ENCODE measurements at regions not wholly inside any gene's neighbourhood (a gene's known extent, or its start where the extent isn't known, plus 50 kb on each side); places are given as distances from the start of the nearest gene placed in this dataset.

DNA sequence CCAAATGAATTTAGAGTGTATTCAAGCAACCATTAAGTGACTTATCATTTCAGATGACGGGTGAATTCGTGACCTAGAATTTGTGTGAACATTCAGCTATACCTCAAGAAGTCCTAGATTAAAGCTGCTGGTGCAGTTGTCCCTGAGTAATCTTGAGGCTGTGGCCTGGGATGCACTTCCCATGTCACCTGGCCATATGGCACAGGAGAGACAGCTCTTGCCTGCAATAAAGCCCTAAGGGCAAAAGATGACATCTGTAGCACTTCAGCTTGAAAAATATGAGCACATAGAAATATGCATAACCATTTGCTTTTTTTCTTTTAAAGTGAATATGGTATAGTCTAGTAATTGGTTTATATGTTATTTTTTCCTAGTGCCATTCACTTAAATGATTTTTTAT is 125.8 kb downstream of the FHDC1 start:
- intact Hi-C loops (cut with micrococcal nuclease; ENCODE audit: unreplicated experiment): no loop called here
- TF ChIP-seq, protein P1, sequence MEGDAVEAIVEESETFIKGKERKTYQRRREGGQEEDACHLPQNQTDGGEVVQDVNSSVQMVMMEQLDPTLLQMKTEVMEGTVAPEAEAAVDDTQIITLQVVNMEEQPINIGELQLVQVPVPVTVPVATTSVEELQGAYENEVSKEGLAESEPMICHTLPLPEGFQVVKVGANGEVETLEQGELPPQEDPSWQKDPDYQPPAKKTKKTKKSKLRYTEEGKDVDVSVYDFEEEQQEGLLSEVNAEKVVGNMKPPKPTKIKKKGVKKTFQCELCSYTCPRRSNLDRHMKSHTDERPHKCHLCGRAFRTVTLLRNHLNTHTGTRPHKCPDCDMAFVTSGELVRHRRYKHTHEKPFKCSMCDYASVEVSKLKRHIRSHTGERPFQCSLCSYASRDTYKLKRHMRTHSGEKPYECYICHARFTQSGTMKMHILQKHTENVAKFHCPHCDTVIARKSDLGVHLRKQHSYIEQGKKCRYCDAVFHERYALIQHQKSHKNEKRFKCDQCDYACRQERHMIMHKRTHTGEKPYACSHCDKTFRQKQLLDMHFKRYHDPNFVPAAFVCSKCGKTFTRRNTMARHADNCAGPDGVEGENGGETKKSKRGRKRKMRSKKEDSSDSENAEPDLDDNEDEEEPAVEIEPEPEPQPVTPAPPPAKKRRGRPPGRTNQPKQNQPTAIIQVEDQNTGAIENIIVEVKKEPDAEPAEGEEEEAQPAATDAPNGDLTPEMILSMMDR (IDR thresholded peaks at IDR 0.05; ENCODE audit: insufficient read depth in 1 of 2, low read depth in 1 of 2, low read length in 1 of 2, severe bottlenecking in 1 of 2, unreplicated experiment in 1 of 2): no peak
- Mint-ChIP-seq H3K4me3 (ENCODE audit: unreplicated experiment) (no peak overlapping the region), H3K9me3 (ENCODE audit: unreplicated experiment) (no peaks in the 10 kb centered on the region), H3K27me3 (ENCODE audit: insufficient read depth, unreplicated experiment) (no peaks in the 10 kb centered on the region), H3K4me1 (ENCODE audit: low read depth, unreplicated experiment) (peaks cover 7% of the 10 kb centered on the region), H3K36me3 (ENCODE audit: insufficient read depth, unreplicated experiment) (no peaks in the 10 kb centered on the region), H3K27ac (ENCODE audit: unreplicated experiment) (no peak overlapping the region)
- ChIA-PET CTCF (no interaction called here), POLR2A (no interaction called here)
- Histone ChIP-seq H3K27me3 (replicated peaks; ENCODE audit: control insufficient read depth, insufficient read depth, low read length) (peaks cover under 1% of the 10 kb centered on the region; the same call in 1 of the 2 replicates), H3K36me3 (ENCODE audit: control insufficient read depth, insufficient read depth, low read length) (no peaks in the 10 kb centered on the region), H3K9me3 (no peaks in the 10 kb centered on the region), H3K4me3 (ENCODE audit: low read depth, low read length) (no peak overlapping the region), H3K4me1 (peaks cover 18% of the 10 kb centered on the region)
- no peak for DNase-seq
- no TSS peak for BruUV-seq (replicated peaks)

GRCh38 chr4:153062652-153063168 is 126.6 kb downstream of the FHDC1 start:
- ChIA-PET CTCF (no interaction called here), POLR2A (no interaction called here)
- Histone ChIP-seq H3K27me3 (replicated peaks; ENCODE audit: control insufficient read depth, insufficient read depth, low read length) (no peaks in the 10 kb centered on the region), H3K36me3 (ENCODE audit: control insufficient read depth, insufficient read depth, low read length) (no peaks in the 10 kb centered on the region), H3K4me3 (ENCODE audit: low read depth, low read length) (no peak overlapping the region), H3K9me3 (no peaks in the 10 kb centered on the region), H3K4me1 (peaks cover 25% of the 10 kb centered on the region)
- BruUV-seq (replicated peaks): no TSS peak
- Mint-ChIP-seq H3K9me3 (ENCODE audit: unreplicated experiment) (no peaks in the 10 kb centered on the region), H3K4me1 (ENCODE audit: low read depth, unreplicated experiment) (peaks cover 15% of the 10 kb centered on the region), H3K36me3 (ENCODE audit: insufficient read depth, unreplicated experiment) (no peaks in the 10 kb centered on the region), H3K27me3 (ENCODE audit: insufficient read depth, unreplicated experiment) (no peaks in the 10 kb centered on the region), H3K27ac (ENCODE audit: unreplicated experiment) (no peak overlapping the region), H3K4me3 (ENCODE audit: unreplicated experiment) (no peak overlapping the region)
- intact Hi-C loops (cut with micrococcal nuclease; ENCODE audit: unreplicated experiment): no loop called here
- TF ChIP-seq, protein P1 (IDR thresholded peaks at IDR 0.05; ENCODE audit: insufficient read depth in 1 of 2, low read depth in 1 of 2, low read length in 1 of 2, severe bottlenecking in 1 of 2, unreplicated experiment in 1 of 2): no peak
- DNase-seq: no peak

DNA sequence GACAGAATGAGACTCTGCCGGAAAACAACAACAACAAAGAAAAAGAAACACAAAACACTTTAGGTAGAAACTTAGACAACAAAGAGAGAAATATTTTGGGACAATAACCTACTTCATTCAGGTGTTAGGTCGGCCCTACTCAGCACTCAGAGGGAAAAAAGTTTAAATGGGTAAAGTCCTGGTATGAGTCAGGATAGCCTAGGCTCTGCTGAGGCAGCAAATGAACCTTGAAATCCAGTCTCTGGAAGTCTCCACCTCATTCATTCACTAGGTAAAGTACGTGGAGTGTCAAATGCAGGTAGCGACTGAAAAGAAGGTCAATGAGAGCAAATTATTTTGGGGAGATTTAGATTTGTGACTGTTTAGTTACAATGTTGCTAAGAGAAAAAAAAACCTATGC is 127.4 kb downstream of the FHDC1 start:
- H3K9me3 Mint-ChIP-seq (ENCODE audit: unreplicated experiment): no peaks in the 10 kb centered on the region
- intact Hi-C loops (cut with micrococcal nuclease; ENCODE audit: unreplicated experiment): no loop called here
- Histone ChIP-seq H3K9me3 (no peaks in the 10 kb centered on the region), H3K4me1 (peaks cover 33% of the 10 kb centered on the region), H3K4me3 (ENCODE audit: low read depth, low read length) (no peak overlapping the region), H3K36me3 (ENCODE audit: control insufficient read depth, insufficient read depth, low read length) (no peaks in the 10 kb centered on the region), H3K27me3 (replicated peaks; ENCODE audit: control insufficient read depth, insufficient read depth, low read length) (no peaks in the 10 kb centered on the region)
- no peaks in the 10 kb centered on the region for H3K27me3 Mint-ChIP-seq (ENCODE audit: insufficient read depth, unreplicated experiment)
- H3K36me3 Mint-ChIP-seq (ENCODE audit: insufficient read depth, unreplicated experiment): no peaks in the 10 kb centered on the region
- H3K4me3 Mint-ChIP-seq (ENCODE audit: unreplicated experiment): no peak overlapping the region
- DNase-seq: no peak
- CTCF ChIA-PET: no interaction called here
- TF ChIP-seq, protein P1 (IDR thresholded peaks at IDR 0.05; ENCODE audit: insufficient read depth in 1 of 2, low read depth in 1 of 2, low read length in 1 of 2, severe bottlenecking in 1 of 2, unreplicated experiment in 1 of 2): no peak
- peaks cover 20% of the 10 kb centered on the region for H3K4me1 Mint-ChIP-seq (ENCODE audit: low read depth, unreplicated experiment)
- POLR2A ChIA-PET: no interaction called here
- no peak overlapping the region for H3K27ac Mint-ChIP-seq (ENCODE audit: unreplicated experiment)
- BruUV-seq (replicated peaks): no TSS peak

Measured in Caco-2 (cell line).